HEK293 (cell line): ENCODE measurements at regions not wholly inside any gene's neighbourhood (a gene's known extent, or its start where the extent isn't known, plus 50 kb on each side); places are given as distances from the start of the nearest gene placed in this dataset.

Source experiments
- CTCF ChIA-PET: fragments of 350-600 bp; formaldehyde crosslinking; extraction: SDS; loops from one replicate; lab custom pipeline; 2021; ENCODE audit warnings: antibody characterized with exemption; lab: Yijun Ruan, JAX
- POLR2A ChIA-PET: fragments of 300-600 bp; formaldehyde crosslinking; extraction: SDS; loops from one replicate; lab custom pipeline; 2020; ENCODE audit warnings: antibody characterized with exemption, inconsistent platforms; lab: Yijun Ruan, JAX
- H3K27ac ChIP-seq: fragments of 200-500 bp; sonication (Bioruptor generic); 2 replicates; pipeline ENCODE4 v1.5.1; 2014; ENCODE audit warnings: low read depth, low read length, control low read depth, inconsistent platforms; ENCODE audit errors: extremely low read depth
- H3K36me3 ChIP-seq, 2 experiments: fragments of 200-500 bp in 1 of 2; sonication (Bioruptor generic) in 1 of 2; 1 replicate in 1 of 2; 2 replicates in 1 of 2; pipeline ENCODE4 v1.5.1; 2014 to 2017; ENCODE audit warnings: inconsistent platforms in 2 of 2, low read length in 2 of 2; ENCODE audit not compliant: control insufficient read depth in 2 of 2, insufficient read depth in 1 of 2
- H3K4me1 ChIP-seq: fragments of 200-500 bp; sonication (Bioruptor generic); 2 replicates; pipeline ENCODE4 v1.5.1; 2014; ENCODE audit warnings: mild to moderate bottlenecking, low read length, inconsistent platforms; ENCODE audit not compliant: control insufficient read depth, insufficient read depth
- H3K4me3 ChIP-seq: 2 replicates; pipeline ENCODE4 v1.5.1; 2011; ENCODE audit warnings: low read depth, mild to moderate bottlenecking, control low read depth, low read length, moderate library complexity
- H3K9me3 ChIP-seq: fragments of 200-500 bp; sonication (Bioruptor generic); 2 replicates; pipeline ENCODE4 v1.5.1; 2014; ENCODE audit warnings: low read depth, low read length, inconsistent platforms; ENCODE audit not compliant: control insufficient read depth, insufficient read depth
- AEBP2 ChIP-seq: fragments of 450-650 bp; formaldehyde crosslinking; IDR thresholded peaks from 2 replicates; pipeline ENCODE4 v1.5.1; 2016; ENCODE audit warnings: missing biosample characterization, missing genetic modification characterization, borderline replicate concordance
- CTCF ChIP-seq: fragments of 450-650 bp; formaldehyde crosslinking; IDR thresholded peaks from 2 replicates; pipeline ENCODE4 v1.5.1; 2016; ENCODE audit warnings: missing biosample characterization, missing genetic modification characterization
- GLIS2 ChIP-seq: fragments of 450-650 bp; formaldehyde crosslinking; IDR thresholded peaks from 2 replicates; pipeline ENCODE4 v1.5.1; 2016; ENCODE audit warnings: missing biosample characterization, missing genetic modification characterization
- YY1 ChIP-seq: fragments of 450-650 bp; formaldehyde crosslinking; IDR thresholded peaks from 2 replicates; pipeline ENCODE4 v1.5.1; 2018; ENCODE audit warnings: missing biosample characterization, missing genetic modification characterization
- ZNF140 ChIP-seq: fragments of 450-650 bp; formaldehyde crosslinking; IDR thresholded peaks from 2 replicates; pipeline ENCODE4 v1.5.1; 2016; ENCODE audit warnings: missing biosample characterization, missing genetic modification characterization
- ZNF148 ChIP-seq: fragments of 450-650 bp; formaldehyde crosslinking; IDR thresholded peaks from 2 replicates; pipeline ENCODE4 v1.5.0; 2017; ENCODE audit warnings: missing biosample characterization, missing genetic modification characterization, borderline replicate concordance
- ZNF239 ChIP-seq: fragments of 450-650 bp; formaldehyde crosslinking; IDR thresholded peaks from 2 replicates; pipeline ENCODE4 v1.5.1; 2016; ENCODE audit warnings: missing biosample characterization, missing genetic modification characterization
- ZNF266 ChIP-seq: fragments of 450-650 bp; formaldehyde crosslinking; IDR thresholded peaks from 2 replicates; pipeline ENCODE4 v1.5.1; 2016; ENCODE audit warnings: missing biosample characterization, missing genetic modification characterization, low read depth
- ZNF488 ChIP-seq: fragments of 450-650 bp; formaldehyde crosslinking; IDR thresholded peaks from 2 replicates; pipeline ENCODE4 v1.5.1; 2016; ENCODE audit warnings: missing biosample characterization, missing genetic modification characterization
- ZNF626 ChIP-seq: fragments of 450-650 bp; sonication (Bioruptor Pico); formaldehyde crosslinking; IDR thresholded peaks from 2 replicates; pipeline ENCODE4 v1.5.1; 2018; ENCODE audit warnings: missing biosample characterization, missing genetic modification characterization, inconsistent platforms
- ZNF654 ChIP-seq: fragments of 450-650 bp; formaldehyde crosslinking; IDR thresholded peaks from 2 replicates; pipeline ENCODE4 v1.5.1; 2016; ENCODE audit warnings: low read depth, missing biosample characterization, missing genetic modification characterization
- ZNF660 ChIP-seq: fragments of 450-650 bp; IDR thresholded peaks from 2 replicates; pipeline ENCODE4 v1.5.1; 2018; ENCODE audit warnings: missing biosample characterization, mild to moderate bottlenecking, missing genetic modification characterization
- ZNF843 ChIP-seq: fragments of 450-650 bp; formaldehyde crosslinking; IDR thresholded peaks from 2 replicates; pipeline ENCODE4 v1.5.1; 2016; ENCODE audit warnings: missing biosample characterization, missing genetic modification characterization
- ZXDB ChIP-seq: fragments of 450-650 bp; formaldehyde crosslinking; IDR thresholded peaks from 2 replicates; pipeline ENCODE4 v1.5.1; 2016; ENCODE audit warnings: missing biosample characterization, missing genetic modification characterization

GRCh38 chr20:58138395-58138794 is 90.1 kb downstream of the ANKRD60 start:
- Histone ChIP-seq H3K4me3 (no peak overlapping the region), H3K36me3 (no peaks in the 10 kb centered on the region), H3K27ac (no peak overlapping the region), H3K4me1 (no peaks in the 10 kb centered on the region), H3K9me3 (no peaks in the 10 kb centered on the region)
- CTCF ChIA-PET, result no interaction called here
- POLR2A ChIA-PET, result no interaction called here
- TF ChIP-seq ZNF148 (tag by site-specific recombination) (no peak), ZNF654 (tag by site-specific recombination) (no peak), ZXDB (tag by site-specific recombination) (no peak), ZNF266 (tag by site-specific recombination) (no peak), YY1 (tag by site-specific recombination) (no peak), GLIS2 (tag by site-specific recombination) (no peak)

GRCh38 chr20:58137651-58138265 is 90.7 kb downstream of the ANKRD60 start:
- H3K4me1 ChIP-seq, result no peaks in the 10 kb centered on the region
- H3K4me3 ChIP-seq, result no peak overlapping the region
- no peak overlapping the region for H3K27ac ChIP-seq
- ChIA-PET POLR2A (no interaction called here), CTCF (no interaction called here)
- H3K36me3 ChIP-seq, result no peaks in the 10 kb centered on the region
- no peaks in the 10 kb centered on the region for H3K9me3 ChIP-seq
- TF ChIP-seq ZNF148 (tag by site-specific recombination) (no peak), CTCF (tag by site-specific recombination) (no peak), ZNF488 (tag by site-specific recombination) (no peak), AEBP2 (tag by site-specific recombination) (no peak), ZNF239 (tag by site-specific recombination) (no peak)

GRCh38 chr20:58137236-58137635 is 91.2 kb downstream of the ANKRD60 start:
- Histone ChIP-seq H3K4me1 (no peaks in the 10 kb centered on the region), H3K9me3 (no peaks in the 10 kb centered on the region), H3K4me3 (no peak overlapping the region), H3K36me3 (no peaks in the 10 kb centered on the region), H3K27ac (no peak overlapping the region)
- ChIA-PET CTCF (no interaction called here), POLR2A (no interaction called here)
- TF ChIP-seq ZNF843 (no peak), ZNF660 (tag by site-specific recombination) (no peak), ZNF140 (no peak), ZNF626 (tag by site-specific recombination) (no peak), CTCF (tag by site-specific recombination) (no peak)
